ENCODE measurements at regions not wholly inside any gene's neighbourhood (a gene's known extent, or its start where the extent isn't known, plus 50 kb on each side); places are given as distances from the start of the nearest gene placed in this dataset.

GRCh38 chr7:22657479-22657878 lies 69.5 kb upstream of the IL6 start:
- no peak for DNase-seq

- no peak for DNase-seq
Observed at GRCh38 chr7:22655781-22656180, 71.2 kb upstream of the IL6 start.

GRCh38 chr7:22654831-22655230 lies 72.2 kb upstream of the IL6 start:
- DNase-seq = no peak

- DNase-seq = peak; percentile 89
Observed at GRCh38 chr7:22653951-22654350, 73.0 kb upstream of the IL6 start.

- DNase-seq = no peak
Observed at GRCh38 chr7:22651534-22652243, 75.3 kb upstream of the IL6 start.

- no peak for DNase-seq
Observed at GRCh38 chr7:22651036-22651435, 76.0 kb upstream of the IL6 start.

- no peak for DNase-seq
Observed at GRCh38 chr7:22649686-22650085, 77.3 kb upstream of the IL6 start.

GRCh38 chr7:22647451-22648257 lies 79.3 kb upstream of the IL6 start:
- DNase-seq = no peak

- DNase-seq = no peak
Observed at GRCh38 chr7:22645418-22646181, 81.4 kb upstream of the IL6 start.

- no peak for DNase-seq
Observed at GRCh38 chr7:22642454-22642853, 84.5 kb upstream of the IL6 start.

GRCh38 chr7:22640269-22640668 lies 86.7 kb upstream of the IL6 start:
- DNase-seq = no peak

- no peak for DNase-seq
Observed at GRCh38 chr7:22639396-22639795, 87.6 kb upstream of the IL6 start.

GRCh38 chr7:22635349-22635748 lies 91.7 kb upstream of the IL6 start:
- DNase-seq = no peak

- no peak for DNase-seq
Observed at GRCh38 chr7:22633954-22634474, 93.0 kb upstream of the IL6 start.

- DNase-seq = no peak
Observed at GRCh38 chr7:22633286-22633953, 93.6 kb upstream of the IL6 start.

- DNase-seq = no peak
Observed at GRCh38 chr7:22632674-22633073, 94.3 kb upstream of the IL6 start.

GRCh38 chr7:22631730-22632129 lies 95.3 kb upstream of the IL6 start:
- no peak for DNase-seq

- no peak for DNase-seq
Observed at GRCh38 chr7:22630069-22630468, 96.9 kb upstream of the IL6 start.

GRCh38 chr7:22629056-22629455 lies 97.9 kb upstream of the IL6 start:
- DNase-seq = no peak

GRCh38 chr7:22628112-22628511 lies 98.9 kb upstream of the IL6 start:
- no peak for DNase-seq

GRCh38 chr7:22627136-22627535 lies 99.9 kb upstream of the IL6 start:
- DNase-seq = no peak

- DNase-seq = no peak
Observed at GRCh38 chr7:22625251-22625650, 101.7 kb upstream of the IL6 start.

- no peak for DNase-seq
Observed at GRCh38 chr7:22624781-22625180, 102.2 kb upstream of the IL6 start.
